HG03354 (cell line): ENCODE measurements at regions not wholly inside any gene's neighbourhood (a gene's known extent, or its start where the extent isn't known, plus 50 kb on each side); places are given as distances from the start of the nearest gene placed in this dataset.

Experiments
- ATAC-seq: cut with Tn5 transposase; IDR thresholded peaks from one replicate; pipeline ENCODE4 v1.9.1; 2021; ENCODE audit warnings: mild to moderate bottlenecking; ENCODE audit not compliant: unreplicated experiment, poor library complexity, severe bottlenecking

DNA sequence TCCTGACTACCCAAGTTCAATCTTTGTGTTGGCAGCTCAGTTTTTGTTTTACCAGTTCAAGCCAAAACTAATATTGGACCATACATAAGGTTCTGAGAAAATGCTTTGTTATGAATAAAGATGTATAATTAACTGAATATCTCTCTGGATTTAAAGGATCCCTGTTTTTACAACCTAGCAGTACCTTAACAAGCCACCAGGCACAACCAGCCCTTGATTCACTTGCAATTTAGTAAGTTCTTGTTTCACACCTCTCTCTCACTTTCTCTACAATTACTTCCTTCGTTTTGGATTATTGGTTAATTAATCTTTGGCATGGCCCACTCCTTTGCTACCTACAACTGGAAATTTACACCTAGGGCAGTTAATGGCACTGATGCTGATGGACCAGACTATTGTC lies 531.9 kb downstream of the SQOR start:
- no peak for ATAC-seq

DNA sequence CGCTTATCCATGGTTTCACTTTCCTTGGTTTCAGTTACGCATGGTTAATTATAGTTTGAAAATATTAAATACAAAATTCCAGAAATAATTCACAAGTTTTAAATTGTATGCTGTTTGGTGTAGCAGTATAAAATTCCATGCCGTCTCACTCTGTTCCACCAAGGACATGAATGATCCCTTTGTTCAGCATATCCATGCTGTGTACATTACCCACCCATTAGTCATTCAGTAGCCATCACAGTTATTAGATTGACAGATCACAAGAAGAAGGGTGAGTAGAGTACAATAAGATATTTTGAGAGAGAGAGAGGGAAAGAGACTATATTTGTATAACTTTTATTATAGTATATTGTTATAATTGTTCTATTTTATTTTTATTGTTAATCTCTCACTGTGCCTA lies 535.5 kb downstream of the SQOR start:
- no peak for ATAC-seq

DNA sequence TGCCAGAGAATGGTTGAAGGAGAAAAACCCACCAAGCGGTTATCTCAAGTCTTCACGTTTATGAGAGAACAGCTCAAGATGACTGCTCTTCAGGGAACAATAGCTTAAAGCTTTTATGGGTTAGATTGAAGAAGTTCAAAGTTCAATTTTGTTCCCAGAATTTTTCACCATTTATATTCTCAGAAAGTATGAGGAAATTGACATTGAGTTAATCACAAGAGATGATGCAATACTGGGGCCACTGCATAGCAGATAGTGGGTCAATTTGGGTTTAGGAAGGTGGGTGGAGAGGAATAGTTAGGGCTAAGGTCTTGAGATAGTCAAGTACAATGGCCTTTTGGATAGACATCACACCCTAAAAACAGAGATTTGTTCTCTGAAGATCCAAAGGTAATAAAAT lies 539.3 kb downstream of the SQOR start:
- ATAC-seq = no peak

DNA sequence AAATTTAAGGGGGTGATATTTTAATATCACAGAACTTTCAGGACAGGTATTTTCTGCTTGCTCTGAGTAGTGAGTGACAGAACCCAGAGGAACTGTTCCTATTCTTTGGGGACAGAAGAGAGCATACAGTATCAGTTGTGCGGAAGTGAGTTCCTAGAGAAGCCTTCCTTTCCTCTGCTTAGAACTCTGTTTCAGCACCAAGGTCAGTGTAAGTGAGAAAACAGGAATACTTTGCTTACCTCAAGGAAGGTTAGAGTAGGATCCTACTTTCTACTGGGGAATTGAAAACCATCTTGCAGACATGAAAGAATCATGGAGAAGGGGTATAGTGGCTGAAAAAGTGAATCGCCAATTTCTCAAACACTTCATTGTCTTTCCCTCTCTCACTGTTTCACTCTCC lies 542.4 kb downstream of the SQOR start:
- no peak for ATAC-seq

DNA sequence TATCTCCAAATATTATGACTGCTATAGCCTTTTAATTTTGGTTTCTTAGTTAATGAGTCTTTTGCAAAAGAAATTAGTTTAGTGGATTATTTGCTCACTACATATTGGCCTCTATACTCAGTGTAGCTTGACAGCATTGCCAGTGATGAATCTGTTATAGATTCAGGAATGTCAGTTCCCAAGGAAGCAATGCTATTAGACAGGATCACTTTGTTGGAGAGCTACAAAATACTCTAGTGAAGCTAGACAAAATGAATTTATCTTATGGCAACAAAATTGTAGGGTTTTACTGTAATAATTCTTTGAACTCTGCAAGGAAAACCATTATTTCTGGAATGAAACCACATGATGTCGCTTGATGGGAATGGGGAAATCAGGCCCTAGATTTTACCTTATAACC lies 543.3 kb downstream of the SQOR start:
- no peak for ATAC-seq

DNA sequence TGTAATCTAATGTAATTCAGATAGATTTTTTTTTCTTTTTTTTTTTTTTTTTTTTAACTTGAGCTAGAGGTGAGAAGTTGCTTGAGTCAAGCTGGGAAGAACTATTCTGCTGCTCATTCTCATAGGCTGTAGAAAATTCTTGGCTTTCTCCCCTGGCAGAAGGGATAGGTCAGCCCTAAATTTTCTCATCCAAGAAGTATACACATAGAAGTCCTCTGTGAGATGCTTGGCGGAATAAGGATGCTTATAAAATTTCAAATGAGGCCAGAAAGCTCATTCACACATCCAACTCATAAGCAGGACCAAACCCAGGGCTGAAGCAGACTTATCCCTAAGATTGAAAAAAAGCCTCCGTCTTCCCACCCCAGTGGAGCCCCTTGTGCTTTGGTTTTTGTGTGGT lies 572.5 kb downstream of the SQOR start:
- ATAC-seq = no peak

DNA sequence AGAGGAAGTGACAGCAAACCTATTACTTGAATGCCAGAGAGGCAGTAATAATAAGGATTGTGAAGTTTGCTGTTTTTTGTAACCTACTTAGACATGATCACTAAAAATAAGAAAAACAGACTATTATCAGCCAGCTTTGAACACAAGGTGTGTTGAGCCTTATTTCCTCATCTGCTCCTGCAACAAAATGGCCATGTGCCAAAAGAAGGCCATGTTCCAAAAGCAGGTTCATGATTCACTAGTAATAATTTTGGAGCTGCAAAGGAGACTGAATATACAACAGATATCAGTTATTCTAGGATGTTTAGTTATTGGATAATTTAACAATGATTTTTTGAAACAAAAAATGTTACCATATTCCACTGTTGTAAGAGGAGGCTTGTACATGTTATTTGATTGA lies 578.7 kb downstream of the SQOR start:
- ATAC-seq = no peak

DNA sequence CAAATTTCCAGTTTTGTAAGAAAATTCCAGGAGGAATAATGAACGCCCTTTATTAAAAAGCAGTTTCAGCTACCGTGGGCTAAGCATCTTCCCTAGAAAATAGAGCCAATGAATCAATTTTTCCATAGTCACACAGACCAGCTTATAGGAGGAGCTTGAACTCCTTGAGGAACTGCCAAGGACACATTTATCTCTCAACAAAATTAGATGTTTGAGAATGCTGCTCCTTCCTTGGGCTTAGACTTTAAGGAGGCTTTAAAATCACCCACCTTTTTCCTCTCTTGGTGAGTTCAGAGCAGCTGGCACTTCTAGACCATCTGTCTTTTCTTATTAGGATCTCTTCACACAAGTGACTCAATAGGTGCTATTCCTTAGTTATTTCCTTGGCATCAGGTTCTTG lies 588.0 kb downstream of the SQOR start:
- ATAC-seq = no peak

DNA sequence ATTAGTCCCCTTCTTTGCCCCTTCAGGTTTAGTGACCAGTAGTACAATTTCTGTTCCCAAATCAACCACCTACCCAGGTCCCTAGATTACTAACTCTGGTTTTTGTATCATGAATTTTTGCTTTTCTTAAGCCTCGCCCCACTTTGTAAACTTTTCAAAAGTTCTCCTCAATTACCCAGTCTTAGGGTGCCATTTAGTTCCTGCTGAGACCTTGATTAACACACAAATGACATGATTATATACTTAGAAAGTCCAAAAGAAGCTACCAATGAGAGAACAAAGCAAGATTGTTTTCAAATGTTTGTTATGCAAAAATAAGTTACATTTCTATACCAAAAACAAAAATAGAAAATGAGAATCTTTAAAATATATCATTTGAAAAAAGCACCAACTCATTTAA lies 594.4 kb downstream of the SQOR start:
- ATAC-seq = no peak

DNA sequence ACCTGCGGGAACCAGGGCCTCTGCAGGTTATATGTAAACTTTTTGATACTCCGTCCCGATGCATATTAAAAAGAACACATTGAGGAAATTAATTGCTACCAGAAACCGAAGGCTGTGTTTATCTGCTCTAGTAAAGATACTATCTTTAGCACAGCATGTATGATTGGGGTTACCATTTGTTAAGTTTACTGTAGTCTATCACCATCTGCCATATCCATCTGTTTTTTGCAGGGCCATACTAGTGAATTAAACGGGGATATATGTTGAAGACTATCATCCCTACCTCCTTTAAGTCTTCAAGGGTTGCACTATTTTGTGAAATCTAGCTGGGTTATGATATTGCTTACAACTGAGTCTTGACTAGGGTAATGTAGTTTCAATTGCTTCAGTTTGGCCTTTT lies 597.0 kb downstream of the SQOR start:
- no peak for ATAC-seq

DNA sequence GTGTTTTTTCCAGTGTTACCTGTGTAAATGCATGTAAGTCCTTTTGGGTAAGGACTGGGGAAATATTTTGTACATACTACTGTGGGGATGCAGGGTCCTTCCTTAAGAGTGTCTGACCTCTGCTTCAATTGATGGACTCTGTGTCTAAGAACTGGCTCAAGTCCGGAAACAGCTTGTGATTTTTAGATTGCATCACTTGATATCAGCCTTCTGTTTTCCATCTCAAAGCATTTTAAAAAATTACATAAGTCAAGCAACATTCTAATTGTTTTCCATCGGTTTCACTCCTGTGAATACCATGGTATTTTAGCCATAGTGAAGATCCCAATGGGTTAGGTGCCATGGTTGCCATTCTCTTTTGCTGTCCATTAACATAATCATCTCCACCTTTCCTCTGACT lies 597.6 kb downstream of the SQOR start:
- no peak for ATAC-seq

DNA sequence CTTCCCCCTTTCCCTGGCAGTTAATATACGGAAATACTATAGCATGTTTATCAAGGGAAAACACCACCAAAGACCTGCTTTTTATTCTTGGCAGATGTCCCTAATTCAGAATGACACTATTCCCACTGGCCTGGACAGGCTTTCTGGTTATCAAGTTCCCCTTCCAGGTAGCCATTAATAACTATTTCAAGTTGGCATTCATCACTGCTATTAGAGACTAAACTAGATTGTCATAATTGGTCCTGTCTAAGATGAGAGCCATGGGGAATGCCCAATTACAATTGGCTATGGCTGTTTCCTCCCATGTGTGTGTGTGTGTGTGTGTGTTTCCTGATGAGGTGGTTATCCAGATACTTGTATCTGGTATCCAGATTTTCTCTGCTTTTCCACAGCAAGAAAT lies 608.1 kb downstream of the SQOR start:
- no peak for ATAC-seq

DNA sequence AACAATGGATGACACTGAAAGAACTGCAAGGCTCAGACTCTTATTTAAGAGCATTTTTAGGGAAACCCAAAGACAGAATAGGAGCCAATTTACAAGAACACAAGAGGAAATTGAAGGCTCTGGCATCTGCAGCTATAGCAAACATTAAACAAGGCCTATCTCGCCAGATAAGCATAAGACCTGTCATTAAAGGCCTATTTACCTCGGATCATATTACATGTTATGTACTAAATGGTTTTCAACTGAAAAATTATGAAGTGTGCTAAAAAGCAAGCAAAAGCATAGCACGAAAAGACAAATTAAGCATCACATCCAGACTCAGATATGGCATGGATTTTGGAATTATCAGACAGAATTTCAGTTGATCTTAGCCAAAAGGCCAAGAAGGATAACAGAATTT lies 617.1 kb downstream of the SQOR start:
- no peak for ATAC-seq

DNA sequence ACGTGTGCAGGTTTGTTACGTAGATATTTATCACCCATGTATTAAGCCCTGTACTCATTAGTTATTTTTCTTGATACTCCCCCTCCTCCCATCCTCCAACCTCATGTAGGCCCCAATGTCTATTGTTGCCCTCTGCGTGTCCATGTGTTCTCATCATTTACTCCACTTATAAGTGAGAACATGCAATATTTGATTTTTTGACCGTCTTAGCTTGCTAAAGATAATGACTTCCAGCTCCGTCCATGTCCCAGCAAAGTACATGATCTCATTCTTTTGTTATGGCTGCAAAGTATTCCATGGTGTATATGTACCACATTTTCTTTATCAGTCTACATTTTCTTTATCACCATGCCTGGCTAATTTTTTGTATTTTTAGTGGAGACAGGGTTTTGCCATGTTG lies 623.2 kb downstream of the SQOR start:
- ATAC-seq = no peak

DNA sequence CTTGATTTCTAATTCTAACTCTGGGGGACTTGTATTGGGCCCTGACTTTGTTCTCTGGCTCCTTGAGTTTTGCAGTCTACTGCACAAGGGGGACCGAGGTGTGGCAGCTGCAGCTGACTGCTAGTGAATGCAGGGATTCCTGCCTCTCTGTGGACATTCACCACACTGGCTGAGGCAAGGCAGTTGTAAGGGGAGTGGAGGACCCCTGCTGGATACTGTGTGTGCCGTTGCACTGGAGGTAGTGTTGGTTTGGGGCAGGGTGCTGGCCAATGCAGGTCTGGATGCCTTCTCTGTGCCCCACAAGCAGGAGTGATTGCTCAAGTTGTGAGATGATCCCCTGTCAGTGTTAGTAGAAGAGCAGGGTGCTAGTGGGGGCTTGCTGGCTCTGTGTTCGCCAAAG lies 626.1 kb downstream of the SQOR start:
- no peak for ATAC-seq

DNA sequence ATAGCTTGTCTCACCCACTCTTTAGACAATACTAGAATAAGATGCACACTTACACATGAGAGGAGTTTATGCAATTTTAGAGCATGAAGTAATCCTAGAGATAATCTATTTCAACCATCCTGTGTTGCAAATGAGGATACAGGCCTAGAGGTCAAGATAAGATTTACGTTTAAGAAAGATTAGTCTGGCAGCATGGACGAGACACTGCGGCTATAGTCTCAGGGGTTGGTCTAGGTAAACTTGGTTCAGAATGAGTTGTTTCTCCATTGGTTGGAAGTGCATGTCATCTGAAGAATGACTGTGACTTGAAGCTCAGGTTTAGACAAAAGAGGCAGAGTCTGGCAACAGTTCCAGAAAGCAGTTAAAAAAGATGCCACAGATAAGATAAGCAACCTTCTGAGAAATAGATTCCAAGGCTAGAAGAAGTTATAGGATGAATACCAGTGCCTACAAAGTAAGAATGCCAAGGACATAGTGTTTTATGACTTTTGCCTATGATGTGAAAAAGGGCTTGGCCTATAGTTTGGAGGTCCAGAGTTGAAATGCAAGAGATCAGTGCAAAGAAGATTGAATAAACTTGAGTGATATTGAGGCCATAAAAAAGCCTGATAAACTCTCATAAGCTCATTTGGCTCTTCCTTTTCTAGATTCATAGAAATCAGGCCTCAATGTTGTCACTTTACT lies 631.0 kb downstream of the SQOR start:
- no peak for ATAC-seq

DNA sequence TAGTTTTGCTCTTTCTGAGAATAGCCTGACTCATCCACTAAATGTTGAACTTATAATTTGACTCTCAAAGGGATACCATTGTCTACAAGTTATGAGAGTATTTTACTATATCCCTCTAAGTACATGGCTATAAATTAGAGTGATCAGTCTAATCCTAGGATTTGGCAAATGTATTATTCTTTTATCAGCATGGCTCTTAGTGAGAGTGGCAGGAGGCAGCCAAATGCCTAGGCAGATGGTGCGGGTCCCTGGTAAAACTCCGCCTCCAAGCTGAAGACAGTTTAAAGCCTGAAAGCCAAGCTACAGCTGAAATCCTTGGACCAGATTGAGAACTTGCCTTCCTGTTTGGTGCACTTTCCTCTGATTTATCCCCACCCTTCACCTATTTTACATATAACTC lies 631.8 kb downstream of the SQOR start:
- ATAC-seq = no peak

DNA sequence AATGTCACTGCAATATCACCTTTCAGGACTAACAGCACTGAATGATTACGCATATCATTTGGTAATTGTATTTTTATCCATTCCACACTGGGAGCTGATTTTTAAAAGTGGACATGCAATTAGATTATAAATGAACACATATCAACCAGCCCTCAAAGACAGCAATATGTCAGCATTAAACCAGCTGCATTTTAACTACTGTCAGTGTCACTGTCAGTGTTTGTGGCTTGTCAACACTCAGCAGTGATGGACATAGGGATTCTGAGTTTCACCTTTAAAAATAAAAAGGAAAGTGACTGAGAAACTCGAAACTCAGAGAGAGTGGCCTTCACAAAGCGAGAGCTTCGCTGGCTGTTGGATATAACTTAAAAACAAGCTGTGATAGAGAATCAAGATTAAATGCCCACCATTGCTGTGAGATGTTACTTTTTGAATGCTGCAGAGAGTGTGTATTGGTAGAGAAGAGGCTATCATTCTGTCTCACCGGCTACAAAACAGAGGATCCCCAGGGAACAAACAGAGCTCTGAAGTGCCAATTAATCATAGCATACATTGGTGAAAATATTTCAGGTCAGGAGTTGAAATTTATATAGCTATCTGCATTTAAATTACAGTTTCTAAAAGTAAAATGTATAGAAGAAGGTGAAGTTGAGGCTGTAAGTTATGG lies 635.8 kb downstream of the SQOR start:
- ATAC-seq = no peak

DNA sequence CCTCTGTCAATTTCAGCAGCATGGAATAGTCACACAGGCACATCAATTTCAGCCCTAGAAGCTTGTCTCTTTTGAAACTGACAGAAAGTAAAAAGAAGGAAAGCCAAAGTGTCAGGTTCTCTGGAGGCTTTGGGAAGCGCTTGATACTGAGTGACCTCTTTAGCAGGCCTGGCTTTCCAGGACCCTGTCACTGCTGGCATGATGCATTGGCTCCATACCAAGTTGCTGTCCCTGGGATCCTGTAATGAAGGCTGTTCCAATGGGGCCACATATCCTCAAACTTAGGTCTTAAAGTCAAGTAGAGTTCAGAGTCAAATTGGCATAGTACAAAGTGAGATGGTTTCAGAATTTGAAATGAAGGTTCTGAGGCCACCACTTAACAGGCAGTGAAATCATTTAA lies 640.9 kb downstream of the SQOR start:
- ATAC-seq = no peak

DNA sequence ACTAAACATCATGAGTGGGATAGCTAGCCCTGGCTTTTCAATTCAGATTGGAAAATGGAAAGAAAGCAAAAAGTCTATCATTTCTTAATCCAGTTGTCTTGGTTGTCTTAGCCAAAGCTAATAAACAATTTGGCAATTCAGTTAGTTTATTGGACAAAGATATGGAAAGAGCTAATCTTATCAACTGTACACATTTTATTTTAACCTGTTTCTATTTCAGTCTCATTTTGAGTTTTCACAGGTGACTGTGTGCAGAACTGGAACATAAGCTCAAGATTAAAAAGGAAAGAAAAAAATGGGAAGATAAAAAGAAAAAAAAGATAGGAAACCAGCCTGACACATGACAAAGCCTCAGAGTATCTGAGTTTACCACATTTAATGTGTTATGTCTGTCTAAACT lies 642.6 kb downstream of the SQOR start:
- no peak for ATAC-seq

DNA sequence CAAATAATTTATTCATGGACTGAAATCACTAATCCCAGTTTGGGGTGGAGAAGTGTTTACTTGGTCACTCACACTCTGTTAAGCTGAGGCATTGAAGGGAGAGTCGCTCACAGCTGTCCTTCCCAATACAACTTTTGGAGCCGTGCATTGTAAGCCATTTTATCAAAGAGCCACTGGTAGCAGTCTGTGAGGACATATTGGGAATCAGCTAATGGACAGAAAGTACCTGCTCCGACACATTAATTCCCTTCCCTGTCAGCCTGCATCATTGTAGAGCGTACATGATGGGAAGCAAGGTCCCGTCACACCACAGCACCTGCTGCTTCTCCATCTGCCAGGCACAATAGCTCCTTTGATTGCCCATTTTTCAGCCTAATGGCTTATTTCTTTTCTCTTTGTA lies 643.2 kb downstream of the SQOR start:
- ATAC-seq = no peak
